ENCODE measurements at regions not wholly inside any gene's neighbourhood (a gene's known extent, or its start where the extent isn't known, plus 50 kb on each side); places are given as distances from the start of the nearest gene placed in this dataset.

- H3K27me3 ChIP-seq: no peaks in the 10 kb centered on the region
- no peak overlapping the region for H3K4me3 ChIP-seq
- DNase-seq (no peak), ATAC-seq (no peak)
- WGBS (ENCODE audit: insufficient coverage, low coverage, low lambda C conversion rate, missing lambda C conversion rate): 77% methylated on average over 3 of the region's 3 CpGs
- no peak overlapping the region for H3K27ac ChIP-seq
- no peaks in the 10 kb centered on the region for H3K36me3 ChIP-seq
- TF ChIP-seq POLR2A (IDR thresholded peaks at IDR 0.05) (no peak), CTCF (IDR thresholded peaks at IDR 0.05) (no peak)
- no peaks in the 10 kb centered on the region for H3K4me1 ChIP-seq
- no peaks in the 10 kb centered on the region for H3K9me3 ChIP-seq
- intact Hi-C loops (cut with DNase I): no loop called here
Measured at GRCh38 chr11:111012491-111012890, 233.0 kb upstream of the POU2AF2 start.

- no peak overlapping the region for H3K27ac ChIP-seq
- H3K9me3 ChIP-seq: no peaks in the 10 kb centered on the region
- H3K4me3 ChIP-seq: no peak overlapping the region
- intact Hi-C loops (cut with DNase I): no loop called here
- DNase-seq (no peak), ATAC-seq (no peak)
- H3K36me3 ChIP-seq: no peaks in the 10 kb centered on the region
- H3K27me3 ChIP-seq: no peaks in the 10 kb centered on the region
- no peak for TF ChIP-seq CTCF (IDR thresholded peaks at IDR 0.05)
- no peak for TF ChIP-seq POLR2A (IDR thresholded peaks at IDR 0.05)
- H3K4me1 ChIP-seq: no peaks in the 10 kb centered on the region
Measured at GRCh38 chr11:111011275-111011594, 234.3 kb upstream of the POU2AF2 start.

- 46% methylated on average over 4 of the region's 6 CpGs for WGBS (ENCODE audit: insufficient coverage, low coverage, low lambda C conversion rate, missing lambda C conversion rate)
- H3K4me3 ChIP-seq: no peak overlapping the region
- no peak overlapping the region for H3K27ac ChIP-seq
- H3K4me1 ChIP-seq: no peaks in the 10 kb centered on the region
- ATAC-seq (no peak), DNase-seq (no peak)
- no peaks in the 10 kb centered on the region for H3K36me3 ChIP-seq
- no peak for TF ChIP-seq CTCF (IDR thresholded peaks at IDR 0.05)
- no peak for TF ChIP-seq POLR2A (IDR thresholded peaks at IDR 0.05)
- no peaks in the 10 kb centered on the region for H3K9me3 ChIP-seq
- intact Hi-C loops (cut with DNase I): no loop called here
- no peaks in the 10 kb centered on the region for H3K27me3 ChIP-seq
Measured at GRCh38 chr11:111010391-111011274, 234.9 kb upstream of the POU2AF2 start.

- Histone ChIP-seq H3K9me3 (no peaks in the 10 kb centered on the region), H3K4me3 (no peak overlapping the region), H3K27ac (no peak overlapping the region), H3K4me1 (no peaks in the 10 kb centered on the region), H3K36me3 (no peaks in the 10 kb centered on the region), H3K27me3 (no peaks in the 10 kb centered on the region)
- ATAC-seq: no peak
- TF ChIP-seq POLR2A (IDR thresholded peaks at IDR 0.05) (no peak), CTCF (IDR thresholded peaks at IDR 0.05) (no peak)
- no peak for DNase-seq
- 59% methylated on average over 4 of the region's 4 CpGs for WGBS (ENCODE audit: insufficient coverage, low coverage, low lambda C conversion rate, missing lambda C conversion rate)
- intact Hi-C loops (cut with DNase I): no loop called here
Measured at GRCh38 chr11:111006227-111006626, 239.3 kb upstream of the POU2AF2 start.
